Esophagus (tissue), 2 donors: ENCODE measurements at regions not wholly inside any gene's neighbourhood (a gene's known extent, or its start where the extent isn't known, plus 50 kb on each side); places are given as distances from the start of the nearest gene placed in this dataset.

ENCODE experiments used
- H3K27ac ChIP-seq, 2 donors: one replicate each; pipeline ENCODE4 v1.5.1; 2013; ENCODE audit warnings: low read depth in 2 of 2, mild to moderate bottlenecking in 2 of 2, inconsistent platforms in 1 of 2, low read length in 1 of 2, moderate library complexity in 1 of 2
- H3K27me3 ChIP-seq, 2 donors: one replicate each; pipeline ENCODE4 v1.6.1; 2013; ENCODE audit warnings: low read length in 2 of 2, control low read depth in 1 of 2, mild to moderate bottlenecking in 1 of 2; ENCODE audit not compliant: insufficient read depth in 2 of 2, control insufficient read depth in 1 of 2
- H3K36me3 ChIP-seq, 2 donors: one replicate each; pipeline ENCODE4 v1.6.1; 2013; ENCODE audit warnings: low read length in 1 of 2; ENCODE audit not compliant: control insufficient read depth in 2 of 2, insufficient read depth in 2 of 2
- H3K4me1 ChIP-seq, 2 donors: one replicate each; pipeline ENCODE4 v1.6.1; 2013; ENCODE audit warnings: low read length in 1 of 2; ENCODE audit not compliant: control insufficient read depth in 2 of 2, insufficient read depth in 2 of 2
- H3K4me3 ChIP-seq, 2 donors: one replicate each; pipeline ENCODE4 v1.5.1; 2013; ENCODE audit warnings: low read length in 2 of 2, mild to moderate bottlenecking in 2 of 2, low read depth in 1 of 2, moderate library complexity in 1 of 2
- H3K9me3 ChIP-seq, 2 donors: one replicate each; pipeline ENCODE4 v1.6.1; 2013; ENCODE audit warnings: mild to moderate bottlenecking in 2 of 2, low read depth in 1 of 2, low read length in 1 of 2, moderate library complexity in 1 of 2; ENCODE audit not compliant: control insufficient read depth in 2 of 2, insufficient read depth in 1 of 2
- WGBS, 2 donors: extraction: QIAGEN DNeasy Blood & Tissue Kit; methylation state at CpG; one replicate each; pipeline ENCODE4 v1.1.7; 2013; 5-methylcytosine and 5-hydroxymethylcytosine counted together
- donor health status: healthy with polysubstance abuse.
- donor health status: Bipolar disorder and iron deficiency.

GRCh38 chr11:134675983-134676382 lies 263.9 kb upstream of the B3GAT1 start:
- Histone ChIP-seq H3K4me3 (no peak overlapping the region), H3K4me1 (no peaks in the 10 kb centered on the region), H3K36me3 (no peaks in the 10 kb centered on the region), H3K27me3 (no peaks in the 10 kb centered on the region), H3K9me3 (peaks cover 0 to 2% of the 10 kb centered on the region in 2 donors), H3K27ac (no peak overlapping the region)
- WGBS, 2 donors: 63 to 69% methylated on average over 5 of the region's 5 CpGs

- 37 to 42% methylated on average over 2 of the region's 2 CpGs for WGBS, 2 donors
- no peak overlapping the region for H3K4me3 ChIP-seq
Observed at GRCh38 chr11:134674974-134675373, 262.9 kb upstream of the B3GAT1 start.

GRCh38 chr11:134670961-134671370 lies 258.9 kb upstream of the B3GAT1 start:
- H3K4me1 ChIP-seq: no peaks in the 10 kb centered on the region
- no peaks in the 10 kb centered on the region for H3K36me3 ChIP-seq
- 56 to 63% methylated on average over 8 of the region's 8 CpGs for WGBS, 2 donors
- H3K4me3 ChIP-seq: no peak overlapping the region
- peaks cover 0 to 10% of the 10 kb centered on the region in 2 donors for H3K9me3 ChIP-seq
- H3K27ac ChIP-seq: no peak overlapping the region
- no peaks in the 10 kb centered on the region for H3K27me3 ChIP-seq

More at GRCh38 chr11:134674974-134675373, 262.9 kb upstream of the B3GAT1 start:
- Histone ChIP-seq H3K36me3 (no peaks in the 10 kb centered on the region), H3K27ac (no peak overlapping the region), H3K9me3 (peaks cover 0 to 3% of the 10 kb centered on the region in 2 donors), H3K4me1 (no peaks in the 10 kb centered on the region), H3K27me3 (no peaks in the 10 kb centered on the region)

GRCh38 chr11:134670247-134670782 lies 258.3 kb upstream of the B3GAT1 start:
- Histone ChIP-seq H3K4me3 (no peak overlapping the region), H3K4me1 (no peaks in the 10 kb centered on the region), H3K27me3 (no peaks in the 10 kb centered on the region), H3K36me3 (no peaks in the 10 kb centered on the region), H3K9me3 (peaks cover 0 to 10% of the 10 kb centered on the region in 2 donors), H3K27ac (no peak overlapping the region)
- WGBS, 2 donors: 51 to 70% methylated on average over 6 of the region's 6 CpGs

- Histone ChIP-seq H3K36me3 (no peaks in the 10 kb centered on the region), H3K9me3 (peaks cover 0 to 10% of the 10 kb centered on the region in 2 donors), H3K27me3 (no peaks in the 10 kb centered on the region), H3K27ac (no peak overlapping the region), H3K4me1 (no peaks in the 10 kb centered on the region), H3K4me3 (no peak overlapping the region)
- 80 to 87% methylated on average over 5 of the region's 5 CpGs for WGBS, 2 donors
Observed at GRCh38 chr11:134669796-134670195, 257.8 kb upstream of the B3GAT1 start.

GRCh38 chr11:134668796-134669195 lies 256.8 kb upstream of the B3GAT1 start:
- Histone ChIP-seq H3K4me3 (no peak overlapping the region), H3K27me3 (no peaks in the 10 kb centered on the region), H3K36me3 (no peaks in the 10 kb centered on the region), H3K4me1 (no peaks in the 10 kb centered on the region), H3K9me3 (peaks cover 0 to 10% of the 10 kb centered on the region in 2 donors), H3K27ac (no peak overlapping the region)
- WGBS, 2 donors: 84 to 86% methylated on average over 3 of the region's 3 CpGs

GRCh38 chr11:134668076-134668475 lies 256.0 kb upstream of the B3GAT1 start:
- no peaks in the 10 kb centered on the region for H3K4me1 ChIP-seq
- H3K4me3 ChIP-seq: no peak overlapping the region
- peaks cover 0 to 10% of the 10 kb centered on the region in 2 donors for H3K9me3 ChIP-seq
- 88 to 90% methylated on average over 15 of the region's 15 CpGs for WGBS, 2 donors
- H3K27ac ChIP-seq: no peak overlapping the region
- no peaks in the 10 kb centered on the region for H3K36me3 ChIP-seq
- H3K27me3 ChIP-seq: no peaks in the 10 kb centered on the region

GRCh38 chr11:134667505-134667904 lies 255.5 kb upstream of the B3GAT1 start:
- Histone ChIP-seq H3K4me3 (no peak overlapping the region), H3K27ac (no peak overlapping the region), H3K4me1 (no peaks in the 10 kb centered on the region), H3K36me3 (no peaks in the 10 kb centered on the region), H3K27me3 (no peaks in the 10 kb centered on the region), H3K9me3 (peaks cover 0 to 10% of the 10 kb centered on the region in 2 donors)
- 76 to 82% methylated on average over 9 of the region's 9 CpGs for WGBS, 2 donors

- WGBS, 2 donors: 79% methylated on average over 4 of the region's 4 CpGs
- no peak overlapping the region for H3K4me3 ChIP-seq
- H3K27ac ChIP-seq: no peak overlapping the region
- no peaks in the 10 kb centered on the region for H3K4me1 ChIP-seq
- no peaks in the 10 kb centered on the region for H3K36me3 ChIP-seq
- H3K9me3 ChIP-seq: peaks cover 0 to 10% of the 10 kb centered on the region in 2 donors
- no peaks in the 10 kb centered on the region for H3K27me3 ChIP-seq
Observed at GRCh38 chr11:134667175-134667500, 255.1 kb upstream of the B3GAT1 start.
